CD4-positive, alpha-beta T cell (primary cell): ENCODE measurements at regions not wholly inside any gene's neighbourhood (a gene's known extent, or its start where the extent isn't known, plus 50 kb on each side); places are given as distances from the start of the nearest gene placed in this dataset.

Experiments
- ATAC-seq: fragments of 200-7000 bp; cut with Tn5 transposase; one replicate; pipeline ENCODE4 v1.10.0; 2022; ENCODE audit warnings: mild to moderate bottlenecking; ENCODE audit not compliant: poor library complexity
- CTCF ChIA-PET: fragments of 350-600 bp; sonication (Branson Sonifier 250); formaldehyde crosslinking; loops from one replicate; lab custom pipeline; 2021; ENCODE audit warnings: antibody characterized with exemption, inconsistent platforms; lab: Charles Lee
- POLR2A ChIA-PET: fragments of 350-600 bp; sonication (Branson Sonifier 250); formaldehyde crosslinking; loops from one replicate; lab custom pipeline; 2021; ENCODE audit warnings: antibody characterized with exemption, inconsistent platforms; lab: Charles Lee
- DNase-seq, 14 experiments: peaks; one replicate each; pipeline ENCODE4 v3.0.0-alpha.2; 2013 to 2020; ENCODE audit warnings: mixed read lengths in 2 of 14
- H3K27ac ChIP-seq, 2 donors: one replicate each; pipeline versions ENCODE4 v1.5.1 to v1.7.0; 2013; ENCODE audit warnings: low read length in 2 of 2, low read depth in 1 of 2, mild to moderate bottlenecking in 1 of 2
- H3K27me3 ChIP-seq, 2 experiments: 1 replicate in 1 of 2; 2 replicates in 1 of 2; pipeline versions ENCODE4 v1.6.1 to v1.7.0; 2013; ENCODE audit warnings: low read length in 2 of 2, control low read depth in 1 of 2, mild to moderate bottlenecking in 1 of 2, moderate library complexity in 1 of 2; ENCODE audit not compliant: insufficient read depth in 2 of 2, control insufficient read depth in 1 of 2
- H3K36me3 ChIP-seq: one replicate; pipeline ENCODE4 v1.6.1; 2013; ENCODE audit warnings: low read length, control low read depth; ENCODE audit not compliant: insufficient read depth
- H3K4me1 ChIP-seq: one replicate; pipeline ENCODE4 v1.6.1; 2013; ENCODE audit warnings: low read length, control low read depth; ENCODE audit not compliant: insufficient read depth
- H3K4me3 ChIP-seq: one replicate; pipeline ENCODE4 v1.5.1; 2013; ENCODE audit warnings: mild to moderate bottlenecking, low read length, moderate library complexity
- H3K9me3 ChIP-seq, 2 experiments: 1 replicate in 1 of 2; 2 replicates in 1 of 2; pipeline versions ENCODE4 v1.6.1 to v1.7.0; 2013; ENCODE audit warnings: low read length in 2 of 2, mild to moderate bottlenecking in 2 of 2, control low read depth in 1 of 2, moderate library complexity in 1 of 2; ENCODE audit not compliant: control insufficient read depth in 1 of 2, insufficient read depth in 1 of 2
- H3K27ac Mint-ChIP-seq: one replicate; pipeline ENCODE4 v1.8.0; 2020; ENCODE audit warnings: mixed read lengths
- H3K27me3 Mint-ChIP-seq: one replicate; pipeline ENCODE4 v1.8.0; 2021; ENCODE audit warnings: mixed read lengths
- H3K36me3 Mint-ChIP-seq: one replicate; pipeline ENCODE4 v1.8.0; 2021; ENCODE audit warnings: low read depth, mixed read lengths
- H3K4me1 Mint-ChIP-seq: one replicate; pipeline ENCODE4 v1.8.0; 2021; ENCODE audit warnings: low read depth, mixed read lengths
- H3K4me3 Mint-ChIP-seq: one replicate; pipeline ENCODE4 v1.8.0; 2020; ENCODE audit warnings: mild to moderate bottlenecking, mixed read lengths
- H3K9me3 Mint-ChIP-seq: one replicate; pipeline ENCODE4 v1.8.0; 2020; ENCODE audit warnings: mixed read lengths
- intact Hi-C, 2 experiments: fragments of 100-400 bp; cut with DNase I in 1 of 2; cut with micrococcal nuclease in 1 of 2; formaldehyde crosslinking; loops; one replicate each; pipeline versions ENCODE4 v1.15.1 to v1.9.0; 2023 to 2025; cut with DNase I, micrococcal nuclease
- TF ChIP-seq, protein P1 (sequence below): fragments of 200-600 bp; IDR thresholded peaks from one replicate; pipeline ENCODE4 v1.8.0; 2022; ENCODE audit warnings: antibody characterized with exemption, mild to moderate bottlenecking

DNA sequence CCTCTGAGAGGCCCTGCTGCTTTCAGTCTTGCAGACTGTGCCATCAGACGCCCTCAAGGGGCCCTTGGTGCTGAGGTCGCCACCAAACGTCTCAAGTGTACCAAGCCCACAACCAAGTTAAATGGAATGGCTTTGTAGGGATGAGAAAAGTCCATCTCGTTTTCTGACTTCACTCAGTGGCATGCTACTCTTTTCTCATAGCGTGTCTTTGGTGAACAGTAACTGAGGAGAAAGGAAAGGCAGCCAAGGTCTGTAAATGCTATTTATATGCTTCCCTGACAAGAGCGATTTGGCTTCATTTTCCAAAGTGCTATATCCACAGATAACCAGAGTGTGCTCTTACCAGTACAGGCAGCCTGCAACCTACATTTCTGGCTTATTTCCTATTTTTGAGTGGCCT, 123.0 kb downstream of the MTX2 start:
- H3K36me3 Mint-ChIP-seq = no peaks in the 10 kb centered on the region
- H3K27ac Mint-ChIP-seq = no peak overlapping the region
- no peak for DNase-seq
- intact Hi-C loops = no loop called here
- Histone ChIP-seq H3K4me3 (no peak overlapping the region), H3K27ac (no peak overlapping the region), H3K4me1 (no peaks in the 10 kb centered on the region), H3K9me3 (no peaks in the 10 kb centered on the region), H3K36me3 (no peaks in the 10 kb centered on the region), H3K27me3 (peaks cover 0 to 5% of the 10 kb centered on the region in 2 experiments)
- ChIA-PET CTCF (no interaction called here), POLR2A (no interaction called here)
- no peak for ATAC-seq
- H3K27me3 Mint-ChIP-seq = peaks cover 44% of the 10 kb centered on the region
- H3K4me1 Mint-ChIP-seq = no peaks in the 10 kb centered on the region
- H3K4me3 Mint-ChIP-seq = no peak overlapping the region
- TF ChIP-seq, protein P1, sequence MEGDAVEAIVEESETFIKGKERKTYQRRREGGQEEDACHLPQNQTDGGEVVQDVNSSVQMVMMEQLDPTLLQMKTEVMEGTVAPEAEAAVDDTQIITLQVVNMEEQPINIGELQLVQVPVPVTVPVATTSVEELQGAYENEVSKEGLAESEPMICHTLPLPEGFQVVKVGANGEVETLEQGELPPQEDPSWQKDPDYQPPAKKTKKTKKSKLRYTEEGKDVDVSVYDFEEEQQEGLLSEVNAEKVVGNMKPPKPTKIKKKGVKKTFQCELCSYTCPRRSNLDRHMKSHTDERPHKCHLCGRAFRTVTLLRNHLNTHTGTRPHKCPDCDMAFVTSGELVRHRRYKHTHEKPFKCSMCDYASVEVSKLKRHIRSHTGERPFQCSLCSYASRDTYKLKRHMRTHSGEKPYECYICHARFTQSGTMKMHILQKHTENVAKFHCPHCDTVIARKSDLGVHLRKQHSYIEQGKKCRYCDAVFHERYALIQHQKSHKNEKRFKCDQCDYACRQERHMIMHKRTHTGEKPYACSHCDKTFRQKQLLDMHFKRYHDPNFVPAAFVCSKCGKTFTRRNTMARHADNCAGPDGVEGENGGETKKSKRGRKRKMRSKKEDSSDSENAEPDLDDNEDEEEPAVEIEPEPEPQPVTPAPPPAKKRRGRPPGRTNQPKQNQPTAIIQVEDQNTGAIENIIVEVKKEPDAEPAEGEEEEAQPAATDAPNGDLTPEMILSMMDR = no peak
- H3K9me3 Mint-ChIP-seq = no peaks in the 10 kb centered on the region

DNA sequence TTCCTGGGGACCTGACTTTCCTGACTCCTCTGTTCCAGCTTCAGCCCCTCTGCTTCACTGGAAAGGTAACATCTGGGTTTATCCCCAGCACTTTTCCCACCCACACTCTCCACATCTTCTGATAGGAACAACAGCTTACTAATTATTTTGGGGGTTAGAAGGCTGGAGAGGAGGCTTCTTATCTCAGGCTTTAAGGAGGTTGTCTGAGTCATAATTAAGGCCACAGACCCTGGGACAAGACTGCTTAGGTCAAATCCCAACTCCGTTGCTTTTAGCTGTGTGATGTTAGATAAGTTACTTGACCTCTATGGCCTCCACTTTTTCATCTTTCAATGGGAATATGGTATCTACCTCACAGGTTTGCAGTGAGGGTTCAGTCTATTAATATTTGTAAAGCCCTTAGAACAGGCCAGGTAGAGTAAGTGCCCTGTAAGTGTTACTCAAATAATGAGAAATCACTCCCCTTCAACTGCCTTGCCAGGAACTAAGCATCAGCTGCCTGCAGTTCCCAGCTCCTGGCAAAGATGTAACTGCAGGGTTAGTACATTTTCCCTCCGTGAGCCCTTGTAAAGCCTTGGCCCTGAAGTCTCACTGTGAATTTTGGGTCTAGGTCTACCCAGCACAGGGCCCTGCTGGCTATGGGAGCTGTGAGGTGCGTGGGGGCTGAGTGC, 123.6 kb downstream of the MTX2 start:
- Histone ChIP-seq H3K27me3 (peaks cover 0 to 5% of the 10 kb centered on the region in 2 experiments), H3K27ac (no peak overlapping the region), H3K36me3 (no peaks in the 10 kb centered on the region), H3K4me3 (no peak overlapping the region), H3K4me1 (no peaks in the 10 kb centered on the region), H3K9me3 (no peaks in the 10 kb centered on the region)
- no peaks in the 10 kb centered on the region for H3K9me3 Mint-ChIP-seq
- ATAC-seq = no peak
- DNase-seq = no peak
- no peaks in the 10 kb centered on the region for H3K36me3 Mint-ChIP-seq
- no peak overlapping the region for H3K27ac Mint-ChIP-seq
- H3K4me3 Mint-ChIP-seq = no peak overlapping the region
- peaks cover 38% of the 10 kb centered on the region for H3K27me3 Mint-ChIP-seq
- POLR2A ChIA-PET = no interaction called here
- intact Hi-C loops = no loop called here
- TF ChIP-seq, protein P1 = no peak
- no peaks in the 10 kb centered on the region for H3K4me1 Mint-ChIP-seq
- CTCF ChIA-PET = no interaction called here

DNA sequence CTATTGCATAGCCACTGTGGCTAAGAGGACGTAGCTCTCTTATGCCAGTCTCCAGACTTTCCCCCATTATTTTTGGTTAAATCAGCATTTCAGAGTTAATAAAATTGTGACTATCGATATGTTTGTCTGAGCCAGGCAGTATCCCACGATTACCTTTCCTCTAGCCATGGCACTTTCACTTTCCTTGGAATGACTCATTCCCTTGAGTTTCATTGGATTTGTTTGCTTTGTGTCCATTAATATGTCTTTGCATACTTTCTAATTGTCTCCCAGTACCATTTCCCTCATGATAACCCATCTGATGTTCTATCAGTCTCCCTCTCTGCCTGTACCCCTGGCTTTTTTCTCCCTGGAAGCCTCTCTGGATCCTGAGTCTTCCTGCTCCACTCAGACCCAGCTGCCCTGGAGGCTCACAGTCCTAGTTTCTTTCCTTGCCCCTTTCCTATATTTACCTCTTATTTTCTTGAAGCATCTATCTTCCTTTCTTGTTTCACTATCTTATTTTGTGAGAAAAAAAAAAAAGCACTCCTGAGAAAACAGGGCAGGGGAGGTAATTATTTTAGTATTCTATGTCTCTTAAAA, 126.1 kb downstream of the MTX2 start:
- intact Hi-C loops = no loop called here

More for the DNA sequence above, 126.1 kb downstream of the MTX2 start:
- ATAC-seq (no peak), DNase-seq (no peak)
- ChIA-PET POLR2A (no interaction called here), CTCF (no interaction called here)
- H3K27ac ChIP-seq = no peak overlapping the region
- no peaks in the 10 kb centered on the region for H3K9me3 ChIP-seq
- H3K27ac Mint-ChIP-seq = no peak overlapping the region
- H3K27me3 Mint-ChIP-seq = peaks cover 34% of the 10 kb centered on the region
- no peaks in the 10 kb centered on the region for H3K4me1 ChIP-seq
- no peaks in the 10 kb centered on the region for H3K36me3 Mint-ChIP-seq
- no peaks in the 10 kb centered on the region for H3K27me3 ChIP-seq
- TF ChIP-seq, protein P1 = no peak
- no peaks in the 10 kb centered on the region for H3K36me3 ChIP-seq
- H3K4me1 Mint-ChIP-seq = no peaks in the 10 kb centered on the region
- H3K9me3 Mint-ChIP-seq = no peaks in the 10 kb centered on the region
- no peak overlapping the region for H3K4me3 ChIP-seq
- no peak overlapping the region for H3K4me3 Mint-ChIP-seq
